LNCAP (cell line): ENCODE measurements at regions not wholly inside any gene's neighbourhood (a gene's known extent, or its start where the extent isn't known, plus 50 kb on each side); places are given as distances from the start of the nearest gene placed in this dataset.

Source experiments
- TF ChIP-seq, protein P1 (sequence below): fragments of 450-650 bp; IDR thresholded peaks from 2 replicates; pipeline ENCODE4 v1.5.1; 2017; ENCODE audit warnings: mild to moderate bottlenecking

DNA sequence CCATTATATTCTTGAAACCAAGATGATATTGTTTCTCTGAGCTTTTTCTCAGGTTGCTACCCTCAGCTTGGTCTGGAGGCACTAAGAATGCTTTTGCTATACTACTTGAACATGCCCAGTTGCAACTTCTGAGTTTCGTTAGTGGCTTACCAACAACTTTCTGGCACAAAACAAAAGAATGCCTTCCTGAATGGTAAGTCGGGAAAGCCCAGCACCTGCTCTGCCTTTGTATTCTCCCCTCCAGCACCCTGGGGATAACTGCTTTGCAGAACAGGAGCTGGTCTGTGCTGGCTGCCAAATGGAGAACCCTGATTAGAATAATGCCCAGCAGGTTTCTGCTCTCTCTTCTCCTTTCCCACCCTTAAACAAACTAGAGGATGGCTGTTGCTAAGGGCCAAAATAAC, 149.3 kb downstream of the TGFB2 start:
- TF ChIP-seq, protein P1, sequence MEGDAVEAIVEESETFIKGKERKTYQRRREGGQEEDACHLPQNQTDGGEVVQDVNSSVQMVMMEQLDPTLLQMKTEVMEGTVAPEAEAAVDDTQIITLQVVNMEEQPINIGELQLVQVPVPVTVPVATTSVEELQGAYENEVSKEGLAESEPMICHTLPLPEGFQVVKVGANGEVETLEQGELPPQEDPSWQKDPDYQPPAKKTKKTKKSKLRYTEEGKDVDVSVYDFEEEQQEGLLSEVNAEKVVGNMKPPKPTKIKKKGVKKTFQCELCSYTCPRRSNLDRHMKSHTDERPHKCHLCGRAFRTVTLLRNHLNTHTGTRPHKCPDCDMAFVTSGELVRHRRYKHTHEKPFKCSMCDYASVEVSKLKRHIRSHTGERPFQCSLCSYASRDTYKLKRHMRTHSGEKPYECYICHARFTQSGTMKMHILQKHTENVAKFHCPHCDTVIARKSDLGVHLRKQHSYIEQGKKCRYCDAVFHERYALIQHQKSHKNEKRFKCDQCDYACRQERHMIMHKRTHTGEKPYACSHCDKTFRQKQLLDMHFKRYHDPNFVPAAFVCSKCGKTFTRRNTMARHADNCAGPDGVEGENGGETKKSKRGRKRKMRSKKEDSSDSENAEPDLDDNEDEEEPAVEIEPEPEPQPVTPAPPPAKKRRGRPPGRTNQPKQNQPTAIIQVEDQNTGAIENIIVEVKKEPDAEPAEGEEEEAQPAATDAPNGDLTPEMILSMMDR, result no peak

- TF ChIP-seq, protein P1, result no peak
Observed at GRCh38 chr1:218495931-218496330, 150.8 kb downstream of the TGFB2 start.

GRCh38 chr1:218496561-218496960, 151.4 kb downstream of the TGFB2 start:
- TF ChIP-seq, protein P1, result no peak

DNA sequence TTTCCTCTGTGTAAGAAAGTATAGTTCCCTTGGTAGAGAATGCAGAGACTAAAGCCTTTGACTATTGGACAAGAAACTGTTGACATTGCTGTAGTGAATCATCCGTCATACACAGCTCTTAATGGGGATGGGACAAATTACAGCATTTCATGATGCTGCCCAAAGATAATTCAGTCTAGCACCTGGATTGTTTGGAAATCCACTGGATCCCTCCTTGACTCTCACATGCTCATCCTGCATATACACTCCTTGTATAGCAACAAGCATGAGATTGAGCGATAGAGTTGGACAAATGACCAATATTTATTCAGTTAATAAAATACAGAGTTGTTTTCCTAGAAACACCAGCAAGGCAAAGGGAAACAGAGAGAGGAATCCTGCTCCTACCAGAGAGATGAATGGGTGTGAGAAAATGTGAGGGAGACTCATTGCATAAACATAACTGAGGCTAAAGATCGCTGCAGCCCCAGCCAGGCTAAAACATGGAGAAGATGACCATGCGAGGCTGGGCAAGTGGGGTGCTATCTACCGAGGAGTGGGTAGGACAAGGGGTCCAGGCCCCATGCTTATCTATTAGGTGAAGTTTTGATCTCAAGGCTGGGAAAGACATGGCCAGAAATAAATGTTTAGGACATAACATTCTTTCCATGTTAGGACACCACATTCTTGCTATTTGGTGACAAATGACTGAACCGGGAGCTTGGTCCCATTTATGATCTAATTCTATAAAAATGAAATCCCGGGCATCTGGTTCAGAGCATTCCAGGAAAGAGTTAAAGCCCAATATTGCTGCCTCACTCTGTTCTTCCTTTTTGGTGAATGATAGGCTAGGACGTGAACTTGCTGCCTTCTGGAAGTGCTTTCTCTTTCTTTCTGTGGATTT, 153.2 kb downstream of the TGFB2 start:
- TF ChIP-seq, protein P1, result no peak

DNA sequence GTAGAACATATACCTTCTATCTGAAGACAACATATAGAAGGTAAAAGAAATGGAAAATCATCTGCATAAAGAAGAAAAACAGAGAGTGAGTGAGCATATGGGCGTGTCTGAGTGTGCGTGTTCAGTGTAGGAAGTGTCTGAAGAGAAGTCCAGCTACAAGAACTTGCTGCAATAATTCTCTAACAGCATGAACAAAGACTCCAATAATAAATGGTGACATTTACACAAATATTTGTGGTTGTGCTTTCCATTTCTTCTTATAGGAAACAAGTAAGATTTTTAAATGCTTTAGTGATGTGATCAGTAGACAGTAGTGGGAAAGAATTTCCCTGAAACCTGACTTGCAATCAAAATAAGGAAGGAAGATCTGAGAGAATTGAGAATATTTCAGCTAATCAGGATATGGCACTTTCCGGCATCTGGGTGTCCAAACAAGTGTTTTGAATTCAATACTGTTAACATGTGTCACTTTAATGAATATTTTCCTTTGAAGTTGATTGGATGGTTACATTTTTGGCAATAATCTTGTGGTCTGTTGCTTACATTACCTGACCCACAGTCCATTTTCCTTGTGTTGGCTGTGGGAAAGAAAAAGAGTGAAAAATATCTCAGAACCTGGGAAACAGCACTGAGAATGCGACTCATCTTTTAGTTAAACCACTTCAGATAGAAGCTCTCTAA, 154.0 kb downstream of the TGFB2 start:
- TF ChIP-seq, protein P1, result no peak

DNA sequence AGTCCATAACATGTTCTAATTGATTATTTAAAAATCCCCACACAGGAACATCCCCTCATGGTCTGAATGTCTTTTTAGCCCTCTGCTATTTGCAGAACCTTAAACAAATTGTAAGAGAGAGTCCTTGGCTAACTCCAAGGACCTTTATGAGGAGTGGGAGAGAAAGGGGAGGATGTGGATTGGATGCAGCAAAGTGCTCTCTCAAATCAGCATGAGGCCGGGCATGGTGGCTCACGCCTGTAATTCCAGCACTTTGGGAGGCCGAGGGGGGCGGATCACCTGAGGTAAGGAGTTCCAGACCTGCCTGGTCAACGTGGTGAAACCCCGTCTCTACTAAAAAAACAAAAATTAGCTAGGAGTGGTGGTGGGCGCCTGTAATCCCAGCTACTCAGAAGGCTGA, 154.8 kb downstream of the TGFB2 start:
- TF ChIP-seq, protein P1, result no peak

- TF ChIP-seq, protein P1, result no peak
Observed at GRCh38 chr1:218501161-218501560, 156.0 kb downstream of the TGFB2 start.
